Smooth muscle cell of the brain vasculature (primary cell): ENCODE measurements at regions not wholly inside any gene's neighbourhood (a gene's known extent, or its start where the extent isn't known, plus 50 kb on each side); places are given as distances from the start of the nearest gene placed in this dataset.

ENCODE experiments used
- DNase-seq: peaks from one replicate; pipeline ENCODE4 v3.0.0-alpha.2; 2012; ENCODE audit warnings: low read depth, low spot score

- DNase-seq, result no peak
Measured at GRCh38 chr13:88074794-88075510, 403.8 kb downstream of the SLITRK5 start.

- no peak for DNase-seq
Measured at GRCh38 chr13:88085036-88085435, 413.9 kb downstream of the SLITRK5 start.

GRCh38 chr13:88086577-88086976, 415.4 kb downstream of the SLITRK5 start:
- no peak for DNase-seq

GRCh38 chr13:88097541-88097940, 426.4 kb downstream of the SLITRK5 start:
- no peak for DNase-seq

- DNase-seq, result no peak
Measured at GRCh38 chr13:88103824-88104223, 432.7 kb downstream of the SLITRK5 start.

- DNase-seq, result no peak
Measured at GRCh38 chr13:88104576-88104975, 433.4 kb downstream of the SLITRK5 start.

GRCh38 chr13:88107570-88107969, 436.4 kb downstream of the SLITRK5 start:
- DNase-seq, result no peak

- no peak for DNase-seq
Measured at GRCh38 chr13:88112526-88112925, 441.4 kb downstream of the SLITRK5 start.

GRCh38 chr13:88115976-88116375, 444.8 kb downstream of the SLITRK5 start:
- no peak for DNase-seq

GRCh38 chr13:88118952-88119351, 447.8 kb downstream of the SLITRK5 start:
- DNase-seq, result no peak

GRCh38 chr13:88124142-88124541, 453.0 kb downstream of the SLITRK5 start:
- no peak for DNase-seq

- no peak for DNase-seq
Measured at GRCh38 chr13:88125055-88125454, 453.9 kb downstream of the SLITRK5 start.

- DNase-seq, result no peak
Measured at GRCh38 chr13:88136098-88136790, 465.1 kb downstream of the SLITRK5 start.

- DNase-seq, result no peak
Measured at GRCh38 chr13:88142653-88143052, 471.5 kb downstream of the SLITRK5 start.

- DNase-seq, result no peak
Measured at GRCh38 chr13:88144580-88144979, 473.4 kb downstream of the SLITRK5 start.

- DNase-seq, result no peak
Measured at GRCh38 chr13:88153353-88153752, 482.2 kb downstream of the SLITRK5 start.

GRCh38 chr13:88154001-88154400, 482.8 kb downstream of the SLITRK5 start:
- DNase-seq, result no peak

GRCh38 chr13:88162076-88162702, 491.0 kb downstream of the SLITRK5 start:
- no peak for DNase-seq

GRCh38 chr13:88176231-88176630, 505.1 kb downstream of the SLITRK5 start:
- DNase-seq, result no peak

GRCh38 chr13:88183440-88183839, 512.3 kb downstream of the SLITRK5 start:
- no peak for DNase-seq

GRCh38 chr13:88188986-88189385, 517.8 kb downstream of the SLITRK5 start:
- no peak for DNase-seq

GRCh38 chr13:88189728-88190127, 518.6 kb downstream of the SLITRK5 start:
- no peak for DNase-seq

GRCh38 chr13:88196106-88196505, 524.9 kb downstream of the SLITRK5 start:
- no peak for DNase-seq
